Amniotic stem cell (primary cell): ENCODE measurements at regions not wholly inside any gene's neighbourhood (a gene's known extent, or its start where the extent isn't known, plus 50 kb on each side); places are given as distances from the start of the nearest gene placed in this dataset.

Experiments used
- DNase-seq: peaks from one replicate; lab custom pipeline; 2025; lab: John Stamatoyannopoulos, UW

- no peak for DNase-seq
These were observed 199.4 kb upstream of the NUDT4 start for GRCh38 chr12:93178154-93178878.

DNA sequence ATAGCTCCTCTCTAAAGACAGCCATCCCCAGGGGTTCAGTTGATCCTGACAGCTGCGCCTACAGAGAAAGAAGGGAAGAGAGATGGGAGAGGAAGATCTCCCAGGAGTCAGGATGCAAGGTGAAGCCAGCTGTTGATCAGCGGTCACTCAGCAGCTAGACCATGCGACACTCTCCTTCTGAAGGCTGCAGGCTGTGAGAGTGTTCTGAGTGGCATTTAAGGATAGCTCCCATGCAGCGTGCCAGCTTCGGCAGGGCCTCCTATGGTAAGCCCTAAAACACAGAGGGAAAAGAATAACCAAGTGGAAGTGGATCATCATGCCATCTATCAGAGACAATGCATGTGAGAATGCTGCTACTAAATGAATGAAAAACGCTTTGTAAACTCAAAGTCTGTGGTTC lies 197.9 kb upstream of the NUDT4 start:
- no peak for DNase-seq

GRCh38 chr12:93180566-93180965 lies 197.2 kb upstream of the NUDT4 start:
- DNase-seq, result no peak

DNA sequence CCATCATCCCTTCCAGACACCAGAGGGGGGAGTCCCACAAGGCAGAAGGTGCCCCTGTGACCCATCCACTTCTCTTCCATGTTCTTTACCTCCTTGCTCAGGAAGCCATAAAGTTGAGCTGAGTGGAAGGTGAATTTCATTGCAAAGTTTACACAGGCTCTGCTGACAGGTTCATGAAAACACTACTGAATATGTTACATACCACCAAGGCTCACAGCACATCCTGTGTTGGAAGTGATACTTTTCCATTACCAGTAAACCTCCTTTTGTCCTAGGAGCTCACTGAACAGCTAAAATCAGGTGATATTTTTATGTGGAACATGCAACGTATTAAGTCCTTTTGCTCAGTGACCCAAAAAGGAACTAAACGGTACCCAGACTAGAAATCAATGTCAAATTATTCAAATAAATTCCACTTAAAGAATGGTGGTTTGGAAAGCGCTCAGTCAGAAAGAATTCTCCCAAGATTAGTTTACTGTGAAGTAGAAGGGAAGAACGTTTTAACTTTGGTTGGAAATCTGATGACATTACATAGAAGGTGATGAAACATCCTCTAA lies 196.2 kb upstream of the NUDT4 start:
- DNase-seq, result no peak

GRCh38 chr12:93183940-93184671 lies 193.6 kb upstream of the NUDT4 start:
- no peak for DNase-seq

DNA sequence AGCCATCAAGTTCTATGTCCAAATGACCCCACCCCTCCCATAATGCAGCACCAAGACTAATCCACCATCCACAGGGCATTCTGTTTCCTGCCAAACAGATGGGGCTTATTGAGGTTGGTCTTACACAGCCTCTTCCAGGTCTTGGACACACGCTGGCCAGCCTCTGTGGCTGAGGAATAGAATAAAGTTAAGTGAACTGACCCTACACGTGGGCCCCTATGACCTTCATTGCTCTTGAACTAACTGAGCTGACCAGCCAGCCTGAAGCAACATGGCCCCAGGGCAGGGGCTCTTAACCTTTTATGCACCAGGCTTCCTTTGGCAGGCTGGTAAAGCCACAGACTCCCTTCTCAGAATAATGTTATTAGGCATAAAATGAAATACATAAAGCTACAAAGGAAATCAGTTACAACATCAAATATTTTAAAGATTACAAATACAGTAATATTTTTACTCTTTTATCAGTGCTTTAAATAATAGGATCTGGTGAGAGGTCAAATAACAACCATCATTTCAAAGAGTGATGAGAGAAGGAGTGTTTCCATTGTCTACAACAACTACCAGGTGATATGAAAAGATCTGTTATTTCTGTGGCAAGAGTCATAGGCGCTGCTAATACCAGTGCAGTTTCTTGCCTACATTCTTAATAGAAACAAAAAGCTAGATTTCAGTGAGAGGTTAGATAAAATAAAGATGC lies 192.9 kb upstream of the NUDT4 start:
- no peak for DNase-seq

DNA sequence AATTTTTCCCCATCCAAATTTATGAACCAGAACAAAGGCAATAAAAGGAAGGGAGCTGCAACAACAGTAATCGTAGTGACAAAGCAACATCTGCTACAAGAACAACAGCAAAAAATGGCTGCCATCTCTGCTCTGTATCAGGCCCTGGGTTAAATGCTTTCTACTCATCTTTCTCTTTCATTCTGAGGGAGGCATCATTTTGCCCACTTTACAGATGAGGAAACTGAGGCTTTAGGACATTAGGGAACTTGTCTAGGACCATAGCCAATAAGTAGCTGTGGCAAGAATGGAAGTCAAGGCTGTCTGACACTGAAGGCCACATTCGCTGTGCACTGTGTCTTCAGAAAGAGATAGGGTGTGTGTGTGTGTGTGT lies 192.4 kb upstream of the NUDT4 start:
- no peak for DNase-seq

- DNase-seq, result no peak
These were observed 191.6 kb upstream of the NUDT4 start for GRCh38 chr12:93186131-93186530.

DNA sequence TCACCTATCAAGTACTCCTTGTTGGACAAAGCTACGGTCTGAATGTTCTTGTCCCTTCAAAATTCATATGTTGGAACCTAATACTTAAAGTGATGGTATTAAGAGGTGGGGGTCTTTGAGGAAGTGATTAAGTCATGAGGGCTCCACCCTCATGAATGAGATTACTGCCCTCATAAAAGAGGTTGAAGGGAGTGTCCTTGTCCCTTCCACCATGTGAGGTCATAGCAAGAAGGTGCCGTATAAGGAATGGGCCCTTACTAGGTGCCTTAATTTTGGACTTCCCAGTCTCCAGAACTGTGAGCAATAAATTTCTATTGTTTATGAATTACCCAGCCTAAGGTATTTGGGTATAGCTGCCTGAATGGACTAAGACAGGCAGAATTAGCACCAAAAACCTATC lies 191.1 kb upstream of the NUDT4 start:
- DNase-seq, result no peak

- no peak for DNase-seq
These were observed 186.3 kb upstream of the NUDT4 start for GRCh38 chr12:93191423-93191822.

DNA sequence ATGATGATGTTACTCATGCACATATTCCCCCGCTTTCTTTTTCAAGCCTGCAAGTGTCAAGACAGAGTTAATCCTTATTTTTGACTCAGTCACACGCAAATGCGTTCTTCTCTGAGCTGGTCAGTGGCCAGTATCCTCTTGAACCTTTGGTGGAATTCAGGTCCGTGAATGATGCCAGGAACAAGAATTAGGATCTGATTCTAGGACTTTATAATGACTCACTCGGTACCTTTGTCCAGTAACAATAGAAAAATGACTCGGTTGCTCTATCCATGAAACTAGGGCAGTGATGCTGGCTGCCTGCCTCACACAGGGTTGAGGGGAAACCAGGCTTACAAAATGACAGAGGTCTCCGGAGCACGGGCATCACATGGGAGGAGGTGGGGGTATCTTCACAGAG lies 185.8 kb upstream of the NUDT4 start:
- no peak for DNase-seq

GRCh38 chr12:93192878-93193277 lies 184.8 kb upstream of the NUDT4 start:
- no peak for DNase-seq

- DNase-seq, result no peak
These were observed 182.2 kb upstream of the NUDT4 start for GRCh38 chr12:93195511-93195910.

- DNase-seq, result no peak
These were observed 180.6 kb upstream of the NUDT4 start for GRCh38 chr12:93197067-93197593.

GRCh38 chr12:93198086-93198485 lies 179.6 kb upstream of the NUDT4 start:
- peak; percentile 31 for DNase-seq

DNA sequence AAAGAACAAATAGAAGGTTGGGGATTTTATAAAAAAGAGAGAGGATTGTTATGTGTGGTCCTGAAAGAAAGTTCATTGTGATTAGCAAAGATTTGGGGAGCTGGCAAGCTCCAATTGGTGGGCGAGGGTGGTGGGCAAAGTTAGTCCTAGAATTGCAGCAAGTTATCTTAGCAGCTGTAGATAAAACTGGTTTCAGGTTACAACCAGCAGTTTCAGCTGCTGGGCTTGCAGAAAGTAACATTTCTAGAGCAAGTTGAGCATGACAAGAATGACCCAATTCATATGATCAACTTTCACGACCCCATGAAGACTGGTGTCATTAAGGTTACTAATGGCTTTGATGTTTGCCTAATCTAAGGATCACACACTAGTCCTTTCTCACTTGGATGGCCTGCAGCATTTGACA lies 177.9 kb upstream of the NUDT4 start:
- DNase-seq, result no peak

DNA sequence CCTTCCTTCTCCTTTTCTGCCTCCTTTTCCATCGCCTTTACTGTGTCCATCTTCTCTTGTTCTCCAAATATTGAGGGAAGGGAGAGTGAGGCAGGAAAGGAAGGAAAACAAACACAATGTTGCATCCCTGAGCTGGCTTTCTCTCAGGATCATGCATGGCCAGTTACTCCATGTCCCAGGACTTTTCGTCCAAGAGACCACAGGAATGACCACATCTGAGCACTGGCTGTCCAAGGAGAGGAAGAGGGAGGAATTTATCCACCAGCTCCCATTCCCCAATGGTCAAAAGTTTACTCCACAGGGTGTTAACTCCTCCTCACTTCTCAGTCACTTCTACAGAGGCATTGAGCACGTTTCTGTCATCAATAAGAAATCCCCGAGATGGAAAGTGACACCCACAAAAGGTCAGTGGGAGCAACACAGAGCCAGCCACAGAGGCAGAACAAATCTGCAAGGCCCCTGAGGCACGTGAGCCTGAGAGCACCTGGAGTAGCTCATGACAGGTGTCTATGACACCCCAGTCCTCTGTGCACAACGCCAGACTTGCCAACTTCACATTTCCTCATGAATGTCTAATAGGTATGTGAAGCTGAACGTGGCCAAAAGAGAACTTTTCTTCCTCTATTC lies 177.3 kb upstream of the NUDT4 start:
- no peak for DNase-seq

- no peak for DNase-seq
These were observed 175.7 kb upstream of the NUDT4 start for GRCh38 chr12:93201990-93202389.

GRCh38 chr12:93202688-93203087 lies 175.0 kb upstream of the NUDT4 start:
- DNase-seq, result no peak

DNA sequence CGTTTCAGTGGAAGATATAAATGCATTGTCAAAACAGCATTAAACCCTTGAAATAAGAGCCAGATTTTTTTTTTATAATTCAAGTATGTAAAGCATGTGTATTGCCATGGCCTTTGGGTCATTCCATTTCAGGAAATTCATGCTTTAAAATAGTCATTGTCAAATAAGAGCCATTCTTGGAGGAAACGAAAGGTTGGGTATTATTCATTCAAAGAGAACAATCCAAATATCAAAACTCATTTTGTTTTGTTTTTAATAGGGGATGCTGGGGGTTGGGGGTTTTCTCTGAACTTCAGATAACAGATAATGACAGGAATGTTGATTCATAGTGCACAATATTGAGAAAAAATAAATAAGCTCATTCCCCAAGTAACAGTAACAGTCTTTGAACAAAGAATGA lies 174.4 kb upstream of the NUDT4 start:
- no peak for DNase-seq

GRCh38 chr12:93204896-93205295 lies 172.8 kb upstream of the NUDT4 start:
- no peak for DNase-seq

- no peak for DNase-seq
These were observed 172.4 kb upstream of the NUDT4 start for GRCh38 chr12:93205361-93205760.
